ENCODE measurements at regions not wholly inside any gene's neighbourhood (a gene's known extent, or its start where the extent isn't known, plus 50 kb on each side); places are given as distances from the start of the nearest gene placed in this dataset.

GRCh38 chr3:159416856-159417255 lies 571.8 kb upstream of the IL12A start:
- no peak for TF ChIP-seq EZH2 (IDR thresholded peaks at IDR 0.05; ENCODE audit: low read depth, unreplicated experiment)
- TF ChIP-seq, protein P1, sequence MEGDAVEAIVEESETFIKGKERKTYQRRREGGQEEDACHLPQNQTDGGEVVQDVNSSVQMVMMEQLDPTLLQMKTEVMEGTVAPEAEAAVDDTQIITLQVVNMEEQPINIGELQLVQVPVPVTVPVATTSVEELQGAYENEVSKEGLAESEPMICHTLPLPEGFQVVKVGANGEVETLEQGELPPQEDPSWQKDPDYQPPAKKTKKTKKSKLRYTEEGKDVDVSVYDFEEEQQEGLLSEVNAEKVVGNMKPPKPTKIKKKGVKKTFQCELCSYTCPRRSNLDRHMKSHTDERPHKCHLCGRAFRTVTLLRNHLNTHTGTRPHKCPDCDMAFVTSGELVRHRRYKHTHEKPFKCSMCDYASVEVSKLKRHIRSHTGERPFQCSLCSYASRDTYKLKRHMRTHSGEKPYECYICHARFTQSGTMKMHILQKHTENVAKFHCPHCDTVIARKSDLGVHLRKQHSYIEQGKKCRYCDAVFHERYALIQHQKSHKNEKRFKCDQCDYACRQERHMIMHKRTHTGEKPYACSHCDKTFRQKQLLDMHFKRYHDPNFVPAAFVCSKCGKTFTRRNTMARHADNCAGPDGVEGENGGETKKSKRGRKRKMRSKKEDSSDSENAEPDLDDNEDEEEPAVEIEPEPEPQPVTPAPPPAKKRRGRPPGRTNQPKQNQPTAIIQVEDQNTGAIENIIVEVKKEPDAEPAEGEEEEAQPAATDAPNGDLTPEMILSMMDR (conservative IDR thresholded peaks at IDR 0.05; ENCODE audit: low read depth in 2 of 2) = no peak
- TF ChIP-seq CREB1 (CRISPR knock-in tag; IDR thresholded peaks at IDR 0.05; ENCODE audit: low read depth) = no peak
- no peak for TF ChIP-seq POLR2AphosphoS5 (IDR thresholded peaks at IDR 0.05; ENCODE audit: low read depth)
- TF ChIP-seq REST (IDR thresholded peaks at IDR 0.05; ENCODE audit: unreplicated experiment) = no peak
- no peak for TF ChIP-seq NANOG (IDR thresholded peaks at IDR 0.05; ENCODE audit: borderline replicate concordance)
- TF ChIP-seq, protein P2, sequence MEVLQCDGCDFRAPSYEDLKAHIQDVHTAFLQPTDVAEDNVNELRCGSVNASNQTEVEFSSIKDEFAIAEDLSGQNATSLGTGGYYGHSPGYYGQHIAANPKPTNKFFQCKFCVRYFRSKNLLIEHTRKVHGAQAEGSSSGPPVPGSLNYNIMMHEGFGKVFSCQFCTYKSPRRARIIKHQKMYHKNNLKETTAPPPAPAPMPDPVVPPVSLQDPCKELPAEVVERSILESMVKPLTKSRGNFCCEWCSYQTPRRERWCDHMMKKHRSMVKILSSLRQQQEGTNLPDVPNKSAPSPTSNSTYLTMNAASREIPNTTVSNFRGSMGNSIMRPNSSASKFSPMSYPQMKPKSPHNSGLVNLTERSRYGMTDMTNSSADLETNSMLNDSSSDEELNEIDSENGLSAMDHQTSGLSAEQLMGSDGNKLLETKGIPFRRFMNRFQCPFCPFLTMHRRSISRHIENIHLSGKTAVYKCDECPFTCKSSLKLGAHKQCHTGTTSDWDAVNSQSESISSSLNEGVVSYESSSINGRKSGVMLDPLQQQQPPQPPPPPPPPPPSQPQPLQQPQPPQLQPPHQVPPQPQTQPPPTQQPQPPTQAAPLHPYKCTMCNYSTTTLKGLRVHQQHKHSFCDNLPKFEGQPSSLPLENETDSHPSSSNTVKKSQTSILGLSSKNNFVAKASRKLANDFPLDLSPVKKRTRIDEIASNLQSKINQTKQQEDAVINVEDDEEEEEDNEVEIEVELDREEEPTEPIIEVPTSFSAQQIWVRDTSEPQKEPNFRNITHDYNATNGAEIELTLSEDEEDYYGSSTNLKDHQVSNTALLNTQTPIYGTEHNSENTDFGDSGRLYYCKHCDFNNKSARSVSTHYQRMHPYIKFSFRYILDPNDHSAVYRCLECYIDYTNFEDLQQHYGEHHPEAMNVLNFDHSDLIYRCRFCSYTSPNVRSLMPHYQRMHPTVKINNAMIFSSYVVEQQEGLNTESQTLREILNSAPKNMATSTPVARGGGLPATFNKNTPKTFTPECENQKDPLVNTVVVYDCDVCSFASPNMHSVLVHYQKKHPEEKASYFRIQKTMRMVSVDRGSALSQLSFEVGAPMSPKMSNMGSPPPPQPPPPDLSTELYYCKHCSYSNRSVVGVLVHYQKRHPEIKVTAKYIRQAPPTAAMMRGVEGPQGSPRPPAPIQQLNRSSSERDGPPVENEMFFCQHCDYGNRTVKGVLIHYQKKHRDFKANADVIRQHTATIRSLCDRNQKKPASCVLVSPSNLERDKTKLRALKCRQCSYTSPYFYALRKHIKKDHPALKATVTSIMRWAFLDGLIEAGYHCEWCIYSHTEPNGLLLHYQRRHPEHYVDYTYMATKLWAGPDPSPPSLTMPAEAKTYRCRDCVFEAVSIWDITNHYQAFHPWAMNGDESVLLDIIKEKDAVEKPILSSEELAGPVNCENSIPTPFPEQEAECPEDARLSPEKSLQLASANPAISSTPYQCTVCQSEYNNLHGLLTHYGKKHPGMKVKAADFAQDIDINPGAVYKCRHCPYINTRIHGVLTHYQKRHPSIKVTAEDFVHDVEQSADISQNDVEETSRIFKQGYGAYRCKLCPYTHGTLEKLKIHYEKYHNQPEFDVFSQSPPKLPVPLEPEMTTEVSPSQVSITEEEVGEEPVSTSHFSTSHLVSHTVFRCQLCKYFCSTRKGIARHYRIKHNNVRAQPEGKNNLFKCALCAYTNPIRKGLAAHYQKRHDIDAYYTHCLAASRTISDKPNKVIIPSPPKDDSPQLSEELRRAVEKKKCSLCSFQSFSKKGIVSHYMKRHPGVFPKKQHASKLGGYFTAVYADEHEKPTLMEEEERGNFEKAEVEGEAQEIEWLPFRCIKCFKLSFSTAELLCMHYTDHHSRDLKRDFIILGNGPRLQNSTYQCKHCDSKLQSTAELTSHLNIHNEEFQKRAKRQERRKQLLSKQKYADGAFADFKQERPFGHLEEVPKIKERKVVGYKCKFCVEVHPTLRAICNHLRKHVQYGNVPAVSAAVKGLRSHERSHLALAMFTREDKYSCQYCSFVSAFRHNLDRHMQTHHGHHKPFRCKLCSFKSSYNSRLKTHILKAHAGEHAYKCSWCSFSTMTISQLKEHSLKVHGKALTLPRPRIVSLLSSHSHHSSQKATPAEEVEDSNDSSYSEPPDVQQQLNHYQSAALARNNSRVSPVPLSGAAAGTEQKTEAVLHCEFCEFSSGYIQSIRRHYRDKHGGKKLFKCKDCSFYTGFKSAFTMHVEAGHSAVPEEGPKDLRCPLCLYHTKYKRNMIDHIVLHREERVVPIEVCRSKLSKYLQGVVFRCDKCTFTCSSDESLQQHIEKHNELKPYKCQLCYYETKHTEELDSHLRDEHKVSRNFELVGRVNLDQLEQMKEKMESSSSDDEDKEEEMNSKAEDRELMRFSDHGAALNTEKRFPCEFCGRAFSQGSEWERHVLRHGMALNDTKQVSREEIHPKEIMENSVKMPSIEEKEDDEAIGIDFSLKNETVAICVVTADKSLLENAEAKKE (CRISPR knock-in tag; IDR thresholded peaks at IDR 0.05) = no peak
